Nephron (organoid): ENCODE measurements at regions not wholly inside any gene's neighbourhood (a gene's known extent, or its start where the extent isn't known, plus 50 kb on each side); places are given as distances from the start of the nearest gene placed in this dataset.

Experiments used
- H3K27ac Mint-ChIP-seq, 3 experiments: 2 replicates each; pipeline ENCODE4 v1.8.0; 2020; ENCODE audit warnings: mixed read lengths in 3 of 3, mild to moderate bottlenecking in 2 of 3, moderate library complexity in 1 of 3
- H3K27me3 Mint-ChIP-seq: 2 replicates; pipeline ENCODE4 v1.8.0; 2021; ENCODE audit warnings: low read depth, mild to moderate bottlenecking, moderate library complexity, mixed read lengths
- H3K36me3 Mint-ChIP-seq: 2 replicates; pipeline ENCODE4 v1.8.0; 2020; ENCODE audit warnings: low read depth, mixed read lengths
- H3K4me1 Mint-ChIP-seq: 2 replicates; pipeline ENCODE4 v1.8.0; 2020; ENCODE audit warnings: mixed read lengths
- H3K4me3 Mint-ChIP-seq, 3 experiments: 2 replicates each; pipeline ENCODE4 v1.8.0; 2020; ENCODE audit warnings: mild to moderate bottlenecking in 3 of 3, mixed read lengths in 3 of 3, moderate library complexity in 2 of 3
- H3K9me3 Mint-ChIP-seq: 2 replicates; pipeline ENCODE4 v1.8.0; 2020; ENCODE audit warnings: mixed read lengths
- TF ChIP-seq, protein P1 (sequence below), 3 experiments: fragments of 200-600 bp; sonication (generic); IDR thresholded peaks; one replicate each; pipeline ENCODE4 v1.5.0; 2021; ENCODE audit warnings: antibody characterized with exemption in 3 of 3; ENCODE audit not compliant: unreplicated experiment in 3 of 3

DNA sequence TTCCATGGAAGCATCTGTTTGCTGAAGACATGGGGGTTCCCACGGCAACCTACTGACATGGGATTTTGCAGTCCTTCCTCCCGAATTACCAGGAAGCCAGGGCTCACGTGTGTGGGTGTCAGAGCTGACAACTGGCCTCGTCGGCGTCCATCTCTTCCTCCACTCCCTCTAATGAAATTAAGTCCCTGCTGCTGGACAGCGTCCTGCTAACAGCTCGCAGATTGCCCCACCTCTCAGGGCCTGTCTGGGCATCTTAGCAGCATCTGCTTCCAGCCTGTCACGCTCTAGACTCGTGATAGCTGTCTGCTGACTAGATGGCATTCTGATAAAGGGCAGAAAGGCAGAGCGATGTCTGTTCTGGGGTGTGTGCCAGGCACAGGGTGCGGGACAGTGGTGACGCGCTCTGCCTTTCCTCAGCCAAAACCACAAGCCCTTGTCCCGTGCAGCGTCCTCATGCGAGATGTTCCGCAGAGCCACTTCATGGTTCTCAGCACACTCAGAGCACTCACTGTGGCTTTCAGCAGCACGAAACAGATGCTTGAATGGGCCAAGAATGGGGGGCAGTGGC lies 161.1 kb downstream of the ARL4C start:
- TF ChIP-seq, protein P1, sequence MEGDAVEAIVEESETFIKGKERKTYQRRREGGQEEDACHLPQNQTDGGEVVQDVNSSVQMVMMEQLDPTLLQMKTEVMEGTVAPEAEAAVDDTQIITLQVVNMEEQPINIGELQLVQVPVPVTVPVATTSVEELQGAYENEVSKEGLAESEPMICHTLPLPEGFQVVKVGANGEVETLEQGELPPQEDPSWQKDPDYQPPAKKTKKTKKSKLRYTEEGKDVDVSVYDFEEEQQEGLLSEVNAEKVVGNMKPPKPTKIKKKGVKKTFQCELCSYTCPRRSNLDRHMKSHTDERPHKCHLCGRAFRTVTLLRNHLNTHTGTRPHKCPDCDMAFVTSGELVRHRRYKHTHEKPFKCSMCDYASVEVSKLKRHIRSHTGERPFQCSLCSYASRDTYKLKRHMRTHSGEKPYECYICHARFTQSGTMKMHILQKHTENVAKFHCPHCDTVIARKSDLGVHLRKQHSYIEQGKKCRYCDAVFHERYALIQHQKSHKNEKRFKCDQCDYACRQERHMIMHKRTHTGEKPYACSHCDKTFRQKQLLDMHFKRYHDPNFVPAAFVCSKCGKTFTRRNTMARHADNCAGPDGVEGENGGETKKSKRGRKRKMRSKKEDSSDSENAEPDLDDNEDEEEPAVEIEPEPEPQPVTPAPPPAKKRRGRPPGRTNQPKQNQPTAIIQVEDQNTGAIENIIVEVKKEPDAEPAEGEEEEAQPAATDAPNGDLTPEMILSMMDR (IDR thresholded peaks at IDR 0.05; ENCODE audit: unreplicated experiment in 3 of 3): no peak
- Mint-ChIP-seq H3K27me3 (peaks cover 19% of the 10 kb centered on the region), H3K4me3 (peak overlapping the region in 1 of 3 experiments; percentile 34), H3K4me1 (peaks cover 15% of the 10 kb centered on the region), H3K36me3 (peaks cover 3% of the 10 kb centered on the region), H3K9me3 (peaks cover 3% of the 10 kb centered on the region), H3K27ac (peak overlapping the region in 1 of 3 experiments; percentile 27)

DNA sequence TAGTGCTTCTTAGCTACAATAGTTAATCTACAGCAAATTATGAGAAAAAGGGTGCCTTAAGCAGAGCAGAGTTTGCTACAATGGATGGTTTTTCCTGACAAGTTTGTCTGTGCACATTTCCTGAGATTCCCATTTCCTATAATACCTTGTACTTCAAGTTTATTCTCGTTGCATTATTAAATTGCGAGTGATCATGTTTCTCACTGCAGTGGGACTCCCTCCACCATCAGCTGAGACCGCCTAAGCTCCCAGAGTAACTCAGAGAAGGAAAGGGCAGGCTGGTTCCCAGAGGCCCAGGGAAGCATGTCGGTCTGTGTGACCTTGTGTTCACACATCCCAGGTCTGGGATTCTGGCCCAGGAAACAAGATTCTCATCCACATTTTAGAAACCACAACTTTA lies 162.1 kb downstream of the ARL4C start:
- H3K27ac Mint-ChIP-seq: peak overlapping the region in 2 of 3 experiments; percentile 64 to 74
- H3K27me3 Mint-ChIP-seq: peaks cover 19% of the 10 kb centered on the region
- peaks cover 15% of the 10 kb centered on the region for H3K4me1 Mint-ChIP-seq
- H3K9me3 Mint-ChIP-seq: peaks cover 3% of the 10 kb centered on the region
- peaks cover 2% of the 10 kb centered on the region for H3K36me3 Mint-ChIP-seq
- no peak overlapping the region for H3K4me3 Mint-ChIP-seq
- TF ChIP-seq, protein P1 (IDR thresholded peaks at IDR 0.05; ENCODE audit: unreplicated experiment in 3 of 3): no peak

DNA sequence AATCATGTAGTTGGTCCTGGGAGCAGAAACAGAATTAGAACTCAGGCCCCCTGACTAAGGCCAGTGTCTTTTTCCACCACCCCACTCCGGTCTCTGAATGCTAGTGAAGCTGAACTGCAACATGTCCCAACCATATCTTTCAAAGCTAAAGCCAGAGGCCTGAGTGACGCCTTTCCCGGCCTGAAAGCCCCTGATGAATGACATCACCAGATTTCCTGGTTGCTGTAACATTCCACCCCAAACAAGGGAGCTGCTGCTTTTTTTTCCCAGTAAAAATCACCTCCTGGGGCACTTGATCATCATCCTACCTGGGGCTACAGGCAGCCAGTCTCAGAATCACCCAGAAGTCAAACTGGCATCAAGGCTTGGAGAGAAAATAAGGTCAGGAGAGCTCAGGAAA lies 162.7 kb downstream of the ARL4C start:
- no peak overlapping the region for H3K4me3 Mint-ChIP-seq
- peaks cover 15% of the 10 kb centered on the region for H3K4me1 Mint-ChIP-seq
- H3K27me3 Mint-ChIP-seq: peaks cover 19% of the 10 kb centered on the region
- peak overlapping the region in 2 of 3 experiments; percentile 73 to 74 for H3K27ac Mint-ChIP-seq
- no peaks in the 10 kb centered on the region for H3K36me3 Mint-ChIP-seq
- TF ChIP-seq, protein P1 (IDR thresholded peaks at IDR 0.05; ENCODE audit: unreplicated experiment in 3 of 3): no peak
- H3K9me3 Mint-ChIP-seq: peaks cover 3% of the 10 kb centered on the region

DNA sequence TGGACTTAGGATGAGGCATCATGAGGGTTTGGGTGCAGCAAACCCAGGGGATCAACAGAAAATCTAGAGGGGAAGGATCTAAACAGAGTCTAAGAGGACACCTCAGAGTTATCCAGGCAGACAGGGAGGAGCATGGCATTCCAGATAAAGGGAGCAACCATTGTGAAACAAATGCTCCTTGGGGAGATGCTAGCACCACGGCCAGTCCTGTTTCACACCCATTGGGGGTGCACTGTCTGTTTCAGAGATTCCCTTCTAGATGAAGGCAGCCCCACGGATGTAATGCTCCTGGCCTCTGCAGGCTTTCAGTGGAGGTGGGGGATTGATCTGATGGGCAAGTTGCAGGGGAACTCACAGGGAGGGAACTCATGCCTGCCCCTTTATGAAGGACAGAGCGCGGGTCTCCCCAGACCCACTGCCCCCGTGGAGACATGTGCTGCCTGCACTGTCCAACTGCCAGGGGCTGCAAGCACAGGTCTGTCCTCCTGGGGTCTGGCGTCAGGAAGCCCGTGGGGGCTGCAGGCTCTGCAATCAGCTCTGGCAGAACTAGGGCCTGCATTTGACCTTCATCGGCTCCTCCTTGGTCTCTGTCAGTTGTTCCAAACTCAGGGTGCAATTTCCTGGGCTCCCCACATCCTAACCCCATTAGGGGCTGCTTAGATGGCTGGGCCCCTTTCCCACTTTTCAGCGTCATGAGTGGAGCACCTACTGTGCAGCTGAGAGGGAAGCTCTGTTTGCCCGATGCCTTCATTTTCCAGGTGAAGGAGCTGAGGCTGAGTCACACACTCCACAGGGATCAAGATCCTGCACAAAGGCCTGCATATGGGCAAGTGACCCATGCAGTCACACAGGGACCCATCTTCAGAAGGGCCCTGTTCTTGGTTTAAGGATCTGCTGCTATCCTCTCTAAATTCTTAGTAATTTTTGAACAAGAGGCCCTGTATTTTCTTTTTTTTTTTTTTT lies 163.4 kb downstream of the ARL4C start:
- TF ChIP-seq, protein P1 (IDR thresholded peaks at IDR 0.05; ENCODE audit: unreplicated experiment in 3 of 3): no peak
- Mint-ChIP-seq H3K27me3 (peaks cover 19% of the 10 kb centered on the region), H3K4me1 (peaks cover 15% of the 10 kb centered on the region), H3K36me3 (no peaks in the 10 kb centered on the region), H3K9me3 (no peaks in the 10 kb centered on the region), H3K27ac (no peak overlapping the region), H3K4me3 (no peak overlapping the region)

DNA sequence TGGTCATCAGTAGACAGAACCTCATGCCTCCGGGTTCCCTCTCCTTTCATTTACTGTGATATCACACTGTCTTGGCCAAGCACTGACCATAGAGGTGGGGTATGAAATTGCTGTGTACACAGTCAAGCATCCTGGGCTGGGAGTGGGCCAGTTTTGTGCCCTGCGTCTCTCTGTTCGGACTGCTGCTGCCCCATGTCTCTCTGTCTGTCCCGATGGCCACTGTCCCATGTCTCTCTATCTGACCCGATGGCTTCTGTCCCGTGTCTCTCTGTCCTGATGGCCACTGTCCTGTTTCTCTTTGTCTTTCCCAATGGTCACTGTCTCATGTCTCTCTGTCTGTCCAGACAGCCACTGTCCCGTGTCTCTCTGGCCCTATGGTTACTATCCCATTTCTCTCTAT lies 164.9 kb downstream of the ARL4C start:
- H3K4me1 Mint-ChIP-seq: peaks cover 15% of the 10 kb centered on the region
- H3K27me3 Mint-ChIP-seq: peaks cover 15% of the 10 kb centered on the region
- TF ChIP-seq, protein P1 (IDR thresholded peaks at IDR 0.05; ENCODE audit: unreplicated experiment in 3 of 3): no peak
- H3K9me3 Mint-ChIP-seq: no peaks in the 10 kb centered on the region
- H3K27ac Mint-ChIP-seq: no peak overlapping the region
- H3K36me3 Mint-ChIP-seq: no peaks in the 10 kb centered on the region
- no peak overlapping the region for H3K4me3 Mint-ChIP-seq
